NCI-H146 treated with DMSO at 0.1 percent for 48 hours (cell line): ENCODE measurements at regions not wholly inside any gene's neighbourhood (a gene's known extent, or its start where the extent isn't known, plus 50 kb on each side); places are given as distances from the start of the nearest gene placed in this dataset.
"Not testable (repeated sequence)": the region's sequence is repeated elsewhere in the genome, so short reads cannot be mapped to it uniquely, and the experiment has no call there.

Source experiments
- DNase-seq: peaks from one replicate; lab custom pipeline; 2025; ENCODE audit not compliant: unreplicated experiment; lab: John Stamatoyannopoulos, UW

GRCh38 chr1:188003687-188004086 is 1174.9 kb downstream of the PLA2G4A start:
- DNase-seq, result not testable (repeated sequence)

DNA sequence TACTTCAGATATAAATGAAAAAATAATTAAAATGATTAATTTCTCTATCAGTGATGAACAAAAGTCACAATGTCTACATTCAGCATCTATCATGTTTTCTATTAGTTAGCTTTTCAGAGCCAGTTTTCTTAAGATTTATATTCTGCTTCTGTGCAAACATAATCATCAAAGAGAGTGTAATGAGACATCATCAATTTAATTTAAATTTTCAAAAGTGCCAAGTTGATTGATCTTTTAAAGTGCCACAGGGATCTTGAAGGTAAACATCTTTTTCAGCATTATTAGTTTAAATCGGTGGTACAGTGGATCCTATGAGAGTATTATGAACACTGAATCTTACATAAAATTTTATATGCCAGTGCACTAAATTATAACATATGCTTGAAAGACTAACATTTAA is 1176.1 kb downstream of the PLA2G4A start:
- no peak for DNase-seq

GRCh38 chr1:188006354-188006753 is 1177.6 kb downstream of the PLA2G4A start:
- DNase-seq, result no peak

GRCh38 chr1:188013222-188013849 is 1184.6 kb downstream of the PLA2G4A start:
- not testable (repeated sequence) for DNase-seq

DNA sequence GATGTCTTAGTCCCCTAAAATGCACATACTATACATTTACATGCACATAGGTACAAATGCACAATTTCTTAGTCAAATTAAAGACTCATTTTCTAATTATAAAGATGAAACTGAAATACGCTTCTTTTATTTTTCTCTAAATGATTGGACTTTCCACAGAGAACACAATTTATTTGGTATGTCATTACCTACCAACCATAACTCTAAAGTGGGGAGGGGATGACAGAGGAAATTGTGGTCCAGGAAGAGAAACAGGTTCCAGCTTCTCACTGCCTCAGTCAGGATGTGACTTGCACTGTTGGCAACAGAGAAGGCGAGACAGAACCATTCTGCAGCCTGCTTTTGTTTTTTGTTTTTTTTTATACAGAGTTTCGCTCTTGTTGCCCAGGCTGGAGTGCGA is 1189.2 kb downstream of the PLA2G4A start:
- no peak for DNase-seq

DNA sequence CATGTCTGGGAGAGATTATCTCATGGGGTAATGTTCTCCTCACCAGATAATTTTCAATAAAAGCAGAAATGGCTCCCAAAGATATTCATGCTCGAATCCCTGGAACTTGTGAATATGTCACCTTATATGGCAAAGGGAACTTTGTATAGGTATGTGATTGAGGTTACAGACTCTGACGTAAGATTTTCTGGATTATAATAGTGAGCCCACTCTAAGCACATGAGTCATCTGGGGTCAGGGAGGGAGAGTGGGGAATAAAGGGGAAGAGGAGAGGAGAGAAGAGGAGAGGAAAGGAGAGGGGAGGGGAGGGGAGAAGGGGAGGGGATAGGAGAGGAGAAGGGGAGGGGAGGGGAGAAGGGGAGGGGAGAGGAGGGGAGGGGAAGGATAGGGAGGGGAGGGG is 1193.9 kb downstream of the PLA2G4A start:
- DNase-seq, result no peak

DNA sequence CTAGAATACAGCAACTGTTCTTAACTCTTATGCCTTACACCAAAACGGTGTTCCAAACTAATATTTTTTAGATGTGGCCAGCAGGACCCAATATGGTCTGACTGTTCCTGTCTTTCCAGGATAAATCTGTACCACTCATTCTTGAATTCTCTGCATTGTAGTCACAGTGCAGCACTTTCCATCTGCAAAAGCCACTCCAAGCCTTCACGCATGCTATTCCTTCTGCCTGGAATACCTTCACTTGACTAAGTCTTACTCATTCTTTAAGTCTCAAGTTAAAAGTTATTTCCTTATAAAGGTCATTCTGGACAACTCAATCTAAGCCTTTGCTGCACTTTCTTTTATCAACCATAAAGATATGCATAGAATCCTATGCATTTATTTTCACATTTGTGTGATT is 1194.5 kb downstream of the PLA2G4A start:
- DNase-seq, result no peak

- no peak for DNase-seq
Measured at GRCh38 chr1:188027613-188028012, 1198.9 kb downstream of the PLA2G4A start.

- DNase-seq, result not testable (repeated sequence)
Measured at GRCh38 chr1:188037572-188037971, 1208.8 kb downstream of the PLA2G4A start.

DNA sequence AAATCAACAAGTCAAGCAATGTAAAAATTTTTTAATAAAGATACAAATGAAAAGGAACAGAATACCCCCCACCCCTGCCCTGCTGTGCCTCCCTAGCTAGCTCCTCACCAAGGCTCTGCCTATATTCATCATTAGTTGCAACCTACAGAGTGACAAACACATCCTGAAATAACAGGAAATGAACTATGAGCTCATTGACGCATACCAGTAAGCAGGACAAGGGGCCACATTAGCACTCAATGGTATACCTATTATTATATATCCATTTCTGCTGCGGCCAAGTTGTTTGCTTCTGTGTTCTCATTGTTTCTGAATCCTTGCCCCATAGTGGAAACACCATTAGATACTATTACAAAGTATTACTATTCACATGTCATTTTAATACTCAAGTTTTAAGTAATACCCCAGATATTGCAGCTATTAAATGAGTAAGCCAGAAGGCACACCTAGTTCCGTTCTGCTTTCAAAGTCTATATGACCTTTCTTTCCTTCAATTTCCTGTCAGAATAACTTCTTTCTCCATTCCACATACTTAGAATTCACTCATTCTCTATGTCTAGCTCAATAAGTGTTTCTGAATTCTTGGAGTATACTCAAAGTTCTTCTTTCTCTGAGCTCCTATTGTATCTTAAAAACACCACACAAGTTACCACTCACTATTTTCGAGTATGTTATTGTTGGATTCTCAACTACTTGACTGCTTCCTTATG is 1214.9 kb downstream of the PLA2G4A start:
- no peak for DNase-seq

GRCh38 chr1:188050250-188050649 is 1221.5 kb downstream of the PLA2G4A start:
- no peak for DNase-seq

DNA sequence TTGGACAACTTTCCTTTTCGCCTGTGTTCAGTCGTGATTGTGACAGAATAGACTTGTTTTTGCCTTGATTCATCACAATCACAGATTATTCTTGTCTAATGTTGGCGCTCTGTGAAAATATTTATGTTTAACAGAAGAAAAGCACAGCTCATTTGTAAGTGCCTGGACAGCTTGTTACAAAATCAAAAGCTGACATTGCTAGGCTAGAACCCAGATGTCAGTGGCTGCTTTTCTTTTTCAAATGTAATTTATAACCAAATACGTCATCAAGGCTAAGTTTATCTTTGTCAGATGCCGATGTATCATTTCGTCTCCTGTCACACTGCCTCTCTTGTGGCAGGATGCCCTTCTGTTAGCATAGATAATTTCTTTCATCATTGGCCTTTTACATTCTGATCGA is 1227.3 kb downstream of the PLA2G4A start:
- no peak for DNase-seq

- no peak for DNase-seq
Measured at GRCh38 chr1:188058801-188059200, 1230.1 kb downstream of the PLA2G4A start.

- no peak for DNase-seq
Measured at GRCh38 chr1:188061881-188062280, 1233.1 kb downstream of the PLA2G4A start.

DNA sequence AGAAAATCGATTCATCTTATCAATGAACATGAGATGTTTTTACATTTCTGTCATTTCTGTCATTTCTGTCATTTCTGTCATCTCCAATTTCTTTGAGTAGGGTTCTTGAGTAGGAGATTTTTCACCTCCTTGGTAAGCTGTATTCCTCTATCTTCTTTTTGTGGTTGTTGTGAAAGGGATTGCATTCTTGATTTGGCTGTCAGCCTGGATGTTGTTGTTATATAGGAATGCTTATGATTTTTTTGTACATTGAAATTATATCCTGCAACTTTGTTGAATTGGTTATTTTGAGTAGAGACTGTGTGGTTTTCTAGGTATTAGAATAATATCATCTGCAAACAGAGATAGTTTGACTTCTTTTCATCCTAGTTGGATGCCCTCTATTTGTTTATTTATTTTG is 1233.7 kb downstream of the PLA2G4A start:
- no peak for DNase-seq

GRCh38 chr1:188065917-188066316 is 1237.2 kb downstream of the PLA2G4A start:
- no peak for DNase-seq

- no peak for DNase-seq
Measured at GRCh38 chr1:188070848-188071247, 1242.1 kb downstream of the PLA2G4A start.

- no peak for DNase-seq
Measured at GRCh38 chr1:188089015-188089414, 1260.3 kb downstream of the PLA2G4A start.

DNA sequence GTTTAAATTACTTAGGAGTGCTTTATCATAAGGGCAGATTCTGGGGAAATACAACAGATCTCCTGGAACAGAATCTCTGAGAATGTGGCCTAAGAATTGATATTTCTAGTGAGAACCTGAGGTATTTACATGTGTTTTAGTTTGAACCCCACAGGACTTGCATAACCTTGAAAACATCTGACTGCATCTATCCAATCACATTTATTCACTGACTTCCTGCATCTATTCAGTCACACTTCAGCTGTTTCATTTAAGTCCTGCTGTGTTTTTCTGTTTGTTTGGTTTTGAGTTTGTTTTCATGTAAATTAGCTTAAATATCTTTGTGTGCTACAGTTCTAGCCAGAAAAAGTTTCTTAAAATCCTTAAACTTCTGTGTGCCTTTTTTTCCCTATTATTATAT is 1260.7 kb downstream of the PLA2G4A start:
- no peak for DNase-seq

- DNase-seq, result no peak
Measured at GRCh38 chr1:188096521-188096920, 1267.8 kb downstream of the PLA2G4A start.

DNA sequence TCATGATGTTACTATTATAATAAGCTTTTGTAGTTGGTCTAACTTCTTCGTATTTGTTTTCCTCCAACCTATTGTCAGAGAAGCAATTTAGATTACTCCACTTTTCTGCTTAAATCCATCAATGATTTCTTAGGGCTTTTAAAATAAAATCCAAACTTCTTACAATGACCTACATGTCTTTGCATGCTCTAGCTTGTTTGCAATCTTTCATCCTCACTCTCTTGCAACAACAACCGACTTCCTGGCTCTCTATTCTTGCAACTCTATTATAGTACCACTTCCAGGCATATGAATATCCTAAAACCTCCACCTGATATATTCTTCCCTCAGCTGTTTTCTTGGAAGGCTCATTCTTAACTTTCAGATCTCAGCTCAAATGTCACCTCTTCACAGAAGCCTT is 1288.7 kb downstream of the PLA2G4A start:
- no peak for DNase-seq

- no peak for DNase-seq
Measured at GRCh38 chr1:188122646-188123045, 1293.9 kb downstream of the PLA2G4A start.

DNA sequence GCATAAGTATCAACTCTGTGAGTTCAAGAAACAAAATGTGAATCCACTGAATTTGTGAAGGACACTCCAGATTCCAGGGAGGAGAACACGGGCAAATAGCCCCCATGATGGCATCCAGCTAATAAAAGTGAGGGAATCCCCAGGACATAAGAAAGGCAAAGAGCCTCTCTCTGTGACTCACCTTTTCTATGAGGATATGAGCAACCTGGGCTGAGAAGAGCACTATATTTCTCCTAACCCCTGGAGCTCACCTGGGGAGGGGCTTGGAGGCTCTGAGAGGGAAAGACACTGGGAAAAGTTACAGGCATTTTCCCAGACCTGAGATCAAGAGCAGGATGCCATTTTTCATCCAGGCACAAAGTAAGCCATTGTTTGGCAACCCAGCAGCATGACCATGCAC is 1298.8 kb downstream of the PLA2G4A start:
- no peak for DNase-seq
